ENCODE measurements at regions not wholly inside any gene's neighbourhood (a gene's known extent, or its start where the extent isn't known, plus 50 kb on each side); places are given as distances from the start of the nearest gene placed in this dataset.

GRCh38 chr6:74674377-74674776 lies 531.5 kb downstream of the COL12A1 start:
- POLR2A ChIA-PET: interaction anchor here (0.7 kb wide), 1 partner anchor 509 kb away, joined by 3 read pairs; no protein-coding TSS in a partner anchor

GRCh38 chr6:74671558-74672025 lies 534.3 kb downstream of the COL12A1 start:
- ChIA-PET CTCF (interaction anchor here (0.6 to 1.4 kb wide), 5 partner anchors 12 to 538 kb away, joined by 3 to 4 read pairs (median 3); no protein-coding TSS in a partner anchor), POLR2A (interaction anchor here (0.7 to 1.2 kb wide), 4 partner anchors 17 to 172 kb away, joined by 3 to 4 read pairs (median 3); no protein-coding TSS in a partner anchor)
- no peaks in the 10 kb centered on the region for H3K9me3 Mint-ChIP-seq (ENCODE audit: unreplicated experiment)
- H3K4me3 Mint-ChIP-seq (ENCODE audit: unreplicated experiment): no peak overlapping the region
- H3K4me1 Mint-ChIP-seq (ENCODE audit: insufficient read depth, unreplicated experiment): peaks cover 11% of the 10 kb centered on the region
- intact Hi-C loops (cut with micrococcal nuclease): no loop called here
- H3K27me3 Mint-ChIP-seq (ENCODE audit: insufficient read depth, unreplicated experiment): no peaks in the 10 kb centered on the region
- no TSS peak for BruUV-seq (replicated peaks)
- no peaks in the 10 kb centered on the region for H3K36me3 Mint-ChIP-seq (ENCODE audit: insufficient read depth, unreplicated experiment)
- TF ChIP-seq CTCF (IDR thresholded peaks at IDR 0.05; ENCODE audit: unreplicated experiment): no peak
- DNase-seq (ENCODE audit: unreplicated experiment): peak; percentile 64
- H3K27ac Mint-ChIP-seq (ENCODE audit: low read depth, unreplicated experiment): peak overlapping the region; percentile 64

More at GRCh38 chr6:74674377-74674776, 531.5 kb downstream of the COL12A1 start:
- Mint-ChIP-seq H3K9me3 (ENCODE audit: unreplicated experiment) (peaks cover 7% of the 10 kb centered on the region), H3K4me3 (ENCODE audit: unreplicated experiment) (no peak overlapping the region), H3K27ac (ENCODE audit: low read depth, unreplicated experiment) (no peak overlapping the region), H3K4me1 (ENCODE audit: insufficient read depth, unreplicated experiment) (peaks cover 11% of the 10 kb centered on the region), H3K36me3 (ENCODE audit: insufficient read depth, unreplicated experiment) (no peaks in the 10 kb centered on the region), H3K27me3 (ENCODE audit: insufficient read depth, unreplicated experiment) (no peaks in the 10 kb centered on the region)
- no TSS peak for BruUV-seq (replicated peaks)
- intact Hi-C loops (cut with micrococcal nuclease): no loop called here
- DNase-seq (ENCODE audit: unreplicated experiment): no peak
- CTCF ChIA-PET: no interaction called here
- TF ChIP-seq CTCF (IDR thresholded peaks at IDR 0.05; ENCODE audit: unreplicated experiment): no peak

- CTCF ChIA-PET: no interaction called here
- DNase-seq (ENCODE audit: unreplicated experiment): no peak
- POLR2A ChIA-PET: interaction anchor here (0.6 kb wide), 1 partner anchor 231 kb away, joined by 3 read pairs; no protein-coding TSS in a partner anchor
- H3K36me3 Mint-ChIP-seq (ENCODE audit: insufficient read depth, unreplicated experiment): no peaks in the 10 kb centered on the region
- H3K9me3 Mint-ChIP-seq (ENCODE audit: unreplicated experiment): peaks cover 17% of the 10 kb centered on the region
- no peak for TF ChIP-seq CTCF (IDR thresholded peaks at IDR 0.05; ENCODE audit: unreplicated experiment)
- H3K27ac Mint-ChIP-seq (ENCODE audit: low read depth, unreplicated experiment): no peak overlapping the region
- intact Hi-C loops (cut with micrococcal nuclease): no loop called here
- peaks cover 6% of the 10 kb centered on the region for H3K4me1 Mint-ChIP-seq (ENCODE audit: insufficient read depth, unreplicated experiment)
- no TSS peak for BruUV-seq (replicated peaks)
- no peak overlapping the region for H3K4me3 Mint-ChIP-seq (ENCODE audit: unreplicated experiment)
- no peaks in the 10 kb centered on the region for H3K27me3 Mint-ChIP-seq (ENCODE audit: insufficient read depth, unreplicated experiment)
Measured at GRCh38 chr6:74658391-74658790, 547.5 kb downstream of the COL12A1 start.

- ChIA-PET POLR2A (interaction anchor here (0.6 to 1.4 kb wide), 2 partner anchors 8 to 231 kb away, joined by 3 read pairs; no protein-coding TSS in a partner anchor), CTCF (interaction anchor here (1.3 kb wide), 1 partner anchor 486 kb away, joined by 3 read pairs; no protein-coding TSS in a partner anchor)
- no peak for TF ChIP-seq CTCF (IDR thresholded peaks at IDR 0.05; ENCODE audit: unreplicated experiment)
- no peaks in the 10 kb centered on the region for H3K27me3 Mint-ChIP-seq (ENCODE audit: insufficient read depth, unreplicated experiment)
- BruUV-seq (replicated peaks): no TSS peak
- H3K27ac Mint-ChIP-seq (ENCODE audit: low read depth, unreplicated experiment): no peak overlapping the region
- no peak overlapping the region for H3K4me3 Mint-ChIP-seq (ENCODE audit: unreplicated experiment)
- peaks cover 6% of the 10 kb centered on the region for H3K4me1 Mint-ChIP-seq (ENCODE audit: insufficient read depth, unreplicated experiment)
- intact Hi-C loops (cut with micrococcal nuclease): no loop called here
- no peaks in the 10 kb centered on the region for H3K36me3 Mint-ChIP-seq (ENCODE audit: insufficient read depth, unreplicated experiment)
- H3K9me3 Mint-ChIP-seq (ENCODE audit: unreplicated experiment): peaks cover 12% of the 10 kb centered on the region
- DNase-seq (ENCODE audit: unreplicated experiment): no peak
Measured at GRCh38 chr6:74657931-74658330, 547.9 kb downstream of the COL12A1 start.
